HAP-1 (cell line): ENCODE measurements at regions not wholly inside any gene's neighbourhood (a gene's known extent, or its start where the extent isn't known, plus 50 kb on each side); places are given as distances from the start of the nearest gene placed in this dataset.

Experiments used
- DNase-seq, 2 experiments: peaks; one replicate each; pipeline ENCODE4 v3.0.0-alpha.2; 2016 to 2020; ENCODE audit warnings: low spot score in 2 of 2
- H3K27me3 ChIP-seq: fragments of 250-450 bp; sonication (Bioruptor Pico); 2 replicates; pipeline ENCODE4 v1.5.1; 2020; ENCODE audit warnings: low read depth, mild to moderate bottlenecking, moderate library complexity
- H3K36me3 ChIP-seq: fragments of 250-450 bp; sonication (Bioruptor Pico); replicated peaks from 2 replicates; pipeline ENCODE4 v1.5.1; 2020; ENCODE audit warnings: mild to moderate bottlenecking
- H3K4me1 ChIP-seq: fragments of 250-450 bp; sonication (Bioruptor Pico); 2 replicates; pipeline ENCODE4 v1.5.1; 2020; ENCODE audit warnings: mild to moderate bottlenecking
- H3K4me3 ChIP-seq: fragments of 250-450 bp; sonication (Bioruptor Pico); 2 replicates; pipeline ENCODE4 v1.5.1; 2020; ENCODE audit warnings: mild to moderate bottlenecking, moderate library complexity
- H3K9me3 ChIP-seq: fragments of 250-450 bp; sonication (Bioruptor Pico); 2 replicates; pipeline ENCODE4 v1.5.1; 2020; ENCODE audit warnings: mild to moderate bottlenecking, moderate library complexity
- in situ Hi-C: fragments of 300-500 bp; cut with MboI; formaldehyde crosslinking; loops from 3 replicates; pipeline ENCODE4 v1.14.3; 2020; ENCODE audit warnings: low sequenced_read_pairs, inconsistent platforms, mixed read lengths

- in situ Hi-C loops = no loop called here
- Histone ChIP-seq H3K36me3 (no peaks in the 10 kb centered on the region), H3K4me3 (no peak overlapping the region), H3K9me3 (no peaks in the 10 kb centered on the region), H3K27me3 (no peaks in the 10 kb centered on the region), H3K4me1 (no peaks in the 10 kb centered on the region)
- no peak for DNase-seq
Measured at GRCh38 chr2:118527571-118527970, 319.9 kb downstream of the EN1 start.

DNA sequence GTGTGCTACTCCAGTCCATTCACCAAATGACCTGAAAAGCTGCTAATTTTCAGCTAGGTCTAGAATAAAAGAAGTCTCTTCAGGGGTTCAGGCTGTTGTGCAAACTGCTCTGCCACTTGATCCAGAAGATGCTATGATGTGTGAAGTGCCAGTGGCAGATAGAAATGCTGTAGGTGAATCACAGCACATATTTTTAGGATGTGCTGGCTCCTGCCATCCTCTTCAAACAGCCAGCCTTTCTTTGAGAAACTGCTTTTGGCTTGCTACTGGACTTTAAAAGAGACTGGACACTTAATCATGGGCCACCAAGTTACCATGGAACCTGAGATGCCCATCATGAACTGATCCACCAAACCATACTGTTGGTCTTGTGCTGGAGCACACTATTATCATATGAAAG is 322.1 kb downstream of the EN1 start:
- H3K27me3 ChIP-seq = no peaks in the 10 kb centered on the region
- in situ Hi-C loops = no loop called here
- no peaks in the 10 kb centered on the region for H3K4me1 ChIP-seq
- no peaks in the 10 kb centered on the region for H3K9me3 ChIP-seq
- H3K4me3 ChIP-seq = no peak overlapping the region
- H3K36me3 ChIP-seq = no peaks in the 10 kb centered on the region
- no peak for DNase-seq

DNA sequence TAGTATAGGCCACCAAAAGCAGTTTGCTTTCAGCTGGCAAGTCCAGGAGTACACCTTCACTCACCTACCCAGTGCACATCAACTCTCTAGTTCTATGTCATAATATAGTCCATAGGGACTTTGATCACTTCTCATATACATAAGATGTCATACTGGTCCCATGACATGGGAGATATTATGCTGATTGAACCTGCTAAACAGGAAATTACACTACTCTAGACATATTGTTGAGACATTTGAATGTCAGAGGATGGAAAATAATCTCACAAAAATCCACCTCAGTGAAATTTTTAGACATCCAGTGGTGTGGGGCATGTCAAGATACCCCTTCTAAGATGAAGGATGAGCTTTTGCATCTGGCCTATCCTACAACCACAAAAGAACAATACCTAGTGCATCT is 322.5 kb downstream of the EN1 start:
- Histone ChIP-seq H3K27me3 (no peaks in the 10 kb centered on the region), H3K9me3 (no peaks in the 10 kb centered on the region), H3K36me3 (no peaks in the 10 kb centered on the region), H3K4me3 (no peak overlapping the region), H3K4me1 (no peaks in the 10 kb centered on the region)
- in situ Hi-C loops = no loop called here
- DNase-seq = no peak

DNA sequence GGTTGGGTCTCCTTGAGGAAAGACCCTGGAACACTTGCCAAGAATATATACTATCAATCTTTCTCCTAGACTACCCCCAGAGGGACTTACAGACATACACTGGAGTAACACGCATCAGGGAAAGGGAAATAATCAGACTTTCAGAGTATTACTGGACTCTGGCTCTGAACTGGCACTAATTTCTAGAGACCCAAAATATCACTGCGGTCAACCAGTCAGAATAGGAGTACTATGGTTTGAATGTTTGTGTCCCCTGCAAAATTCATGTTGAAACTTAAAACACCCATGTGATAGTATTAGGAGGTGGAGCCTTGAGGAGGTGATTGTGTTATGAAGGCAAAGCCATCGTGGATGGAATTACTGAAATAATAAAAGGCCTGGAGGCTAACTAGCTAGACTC is 323.7 kb downstream of the EN1 start:
- in situ Hi-C loops = no loop called here
- no peaks in the 10 kb centered on the region for H3K36me3 ChIP-seq
- H3K4me1 ChIP-seq = no peaks in the 10 kb centered on the region
- H3K27me3 ChIP-seq = no peaks in the 10 kb centered on the region
- H3K9me3 ChIP-seq = no peaks in the 10 kb centered on the region
- no peak overlapping the region for H3K4me3 ChIP-seq
- no peak for DNase-seq

DNA sequence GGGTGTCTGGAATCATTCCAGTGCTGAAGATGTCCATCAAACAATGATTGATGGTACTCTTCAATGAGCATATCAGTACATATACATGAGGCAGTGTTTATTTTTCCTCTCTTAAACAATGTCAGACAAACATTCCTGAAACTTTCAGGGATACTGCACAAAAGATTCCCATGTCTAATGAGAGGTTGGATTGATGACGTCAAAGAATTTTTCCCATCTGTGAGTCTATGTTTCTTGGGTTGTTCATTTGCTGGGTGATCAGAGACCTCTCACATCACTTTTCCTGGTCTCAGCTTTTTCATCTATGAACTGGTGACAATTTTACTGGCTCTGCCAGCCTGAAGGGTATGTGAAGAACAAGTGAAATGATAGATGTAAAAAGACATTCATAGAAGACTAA is 325.5 kb downstream of the EN1 start:
- Histone ChIP-seq H3K9me3 (no peaks in the 10 kb centered on the region), H3K27me3 (no peaks in the 10 kb centered on the region), H3K36me3 (no peaks in the 10 kb centered on the region), H3K4me3 (no peak overlapping the region), H3K4me1 (no peaks in the 10 kb centered on the region)
- DNase-seq = no peak
- in situ Hi-C loops = no loop called here

DNA sequence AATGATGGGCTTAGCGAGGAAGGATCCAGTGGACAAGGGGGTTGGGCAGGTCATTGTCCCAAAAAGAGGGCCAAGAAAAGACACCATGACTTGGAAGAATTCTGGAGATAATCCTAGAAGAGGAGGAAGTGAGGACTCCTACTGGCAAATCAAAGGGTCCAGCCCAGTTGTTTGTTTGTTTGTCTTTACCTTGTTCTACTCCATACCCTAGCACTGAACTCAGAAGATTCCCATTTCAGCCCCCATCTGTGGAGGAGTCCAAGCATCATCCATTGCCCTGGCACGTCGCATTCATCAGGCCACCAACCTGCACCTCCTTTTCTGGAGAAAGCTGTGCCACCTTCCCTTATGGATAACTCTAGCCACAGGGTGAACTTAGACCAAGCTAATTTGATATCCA is 326.2 kb downstream of the EN1 start:
- Histone ChIP-seq H3K9me3 (no peaks in the 10 kb centered on the region), H3K36me3 (no peaks in the 10 kb centered on the region), H3K4me3 (no peak overlapping the region), H3K4me1 (no peaks in the 10 kb centered on the region), H3K27me3 (no peaks in the 10 kb centered on the region)
- no peak for DNase-seq
- in situ Hi-C loops = no loop called here

DNA sequence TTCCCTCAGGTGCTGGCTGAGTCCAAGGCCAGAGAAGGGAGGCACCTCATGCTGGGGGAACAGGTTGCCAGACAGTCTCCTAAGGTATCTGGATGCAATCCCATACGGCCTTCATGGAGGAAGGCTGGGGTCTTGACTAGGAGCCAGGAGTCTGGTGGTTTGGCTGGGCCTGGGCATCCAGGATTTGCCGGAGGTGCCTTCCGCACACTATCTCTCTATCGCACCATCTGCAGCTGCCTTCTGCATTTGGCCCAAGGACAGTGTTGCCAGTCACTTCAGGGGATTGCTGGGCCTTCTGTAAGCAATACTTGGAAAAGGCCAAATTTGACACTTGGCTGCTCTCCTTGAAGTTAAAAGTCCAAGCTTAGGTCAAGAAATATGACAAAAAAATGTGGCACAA is 327.2 kb downstream of the EN1 start:
- H3K9me3 ChIP-seq = no peaks in the 10 kb centered on the region

DNA sequence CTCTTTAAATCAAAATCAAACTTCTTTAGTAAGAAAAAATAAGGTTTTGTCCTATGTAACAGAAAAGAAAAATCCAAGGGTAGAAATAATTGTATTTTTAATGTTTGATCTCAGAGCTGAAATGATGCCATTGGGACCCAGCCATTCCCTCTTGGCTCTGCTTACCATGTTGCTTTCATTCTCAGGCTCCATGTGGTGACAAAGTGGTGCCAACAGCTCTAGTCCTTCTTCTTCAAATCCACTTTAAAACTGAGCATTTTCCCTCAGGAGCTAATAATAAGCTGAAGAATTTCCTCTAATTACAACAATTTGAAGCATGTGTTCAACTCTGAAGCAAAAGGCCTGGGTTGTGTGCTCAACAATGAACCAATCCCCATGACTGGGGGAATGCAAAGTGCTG is 327.9 kb downstream of the EN1 start:
- H3K27me3 ChIP-seq = no peaks in the 10 kb centered on the region
- H3K4me1 ChIP-seq = no peaks in the 10 kb centered on the region
- in situ Hi-C loops = no loop called here
- no peaks in the 10 kb centered on the region for H3K9me3 ChIP-seq
- H3K36me3 ChIP-seq = no peaks in the 10 kb centered on the region
- DNase-seq = no peak
- no peak overlapping the region for H3K4me3 ChIP-seq

More for the DNA sequence above, 327.2 kb downstream of the EN1 start:
- H3K4me3 ChIP-seq = no peak overlapping the region
- no peaks in the 10 kb centered on the region for H3K4me1 ChIP-seq
- DNase-seq = no peak
- no peaks in the 10 kb centered on the region for H3K36me3 ChIP-seq
- no peaks in the 10 kb centered on the region for H3K27me3 ChIP-seq
- in situ Hi-C loops = no loop called here

GRCh38 chr2:118510807-118511206 is 336.6 kb downstream of the EN1 start:
- Histone ChIP-seq H3K27me3 (no peaks in the 10 kb centered on the region), H3K36me3 (no peaks in the 10 kb centered on the region), H3K4me1 (no peaks in the 10 kb centered on the region), H3K4me3 (no peak overlapping the region), H3K9me3 (no peaks in the 10 kb centered on the region)
- in situ Hi-C loops = no loop called here
- DNase-seq = no peak

DNA sequence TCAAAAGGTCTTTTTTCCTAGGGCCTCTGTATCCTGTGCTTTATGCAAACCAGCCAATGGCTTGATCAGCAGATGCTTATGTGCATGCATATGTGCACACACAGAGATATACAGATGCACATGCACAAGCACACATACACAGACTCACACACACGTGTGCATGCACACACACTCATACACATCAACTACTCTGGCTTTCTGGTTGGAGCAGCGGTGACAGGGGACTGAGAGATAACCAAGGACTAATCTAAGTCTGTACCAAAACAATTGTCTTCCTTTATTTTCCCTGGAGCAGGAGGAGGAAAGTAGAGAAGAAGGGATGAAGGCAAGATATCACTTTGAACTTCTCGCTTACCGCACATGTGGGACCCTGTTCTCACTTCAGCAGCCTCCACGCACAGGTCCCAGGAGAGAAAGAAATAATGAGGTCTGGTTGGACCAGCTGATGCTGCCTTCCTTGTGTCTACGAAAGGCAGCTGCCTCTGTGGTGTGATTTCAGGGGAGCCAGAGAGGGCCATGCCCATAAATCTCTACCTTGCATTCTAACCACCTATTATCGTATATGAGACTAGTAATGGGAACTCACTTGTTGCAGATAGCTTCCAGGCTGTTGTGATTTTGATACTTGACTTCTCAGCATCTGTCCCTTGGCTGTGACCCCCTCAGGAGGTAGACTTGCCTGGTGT is 338.0 kb downstream of the EN1 start:
- Histone ChIP-seq H3K4me3 (no peak overlapping the region), H3K27me3 (no peaks in the 10 kb centered on the region)

DNA sequence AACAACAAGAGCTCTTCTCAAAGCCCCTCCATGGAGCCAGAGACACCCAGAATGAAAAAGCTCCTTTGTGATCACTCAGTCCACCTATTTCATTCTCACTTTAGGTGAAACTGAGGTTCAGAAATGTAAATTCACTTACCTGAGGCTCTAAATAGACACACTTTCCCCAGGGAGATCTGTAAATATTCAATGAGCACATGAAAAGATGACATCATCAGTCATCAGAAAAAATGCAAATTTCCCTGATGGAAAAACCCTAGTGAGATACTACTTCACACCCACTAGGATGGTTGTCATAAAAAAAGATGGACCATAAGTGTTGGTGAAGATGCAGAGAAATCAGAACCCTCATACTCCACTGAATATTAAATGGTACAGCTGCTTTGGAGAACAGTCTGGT is 339.2 kb downstream of the EN1 start:
- Histone ChIP-seq H3K36me3 (no peaks in the 10 kb centered on the region), H3K9me3 (no peaks in the 10 kb centered on the region), H3K27me3 (no peaks in the 10 kb centered on the region), H3K4me3 (no peak overlapping the region), H3K4me1 (no peaks in the 10 kb centered on the region)
- DNase-seq = no peak
- in situ Hi-C loops = no loop called here

More for the DNA sequence above, 338.0 kb downstream of the EN1 start:
- in situ Hi-C loops = no loop called here
- Histone ChIP-seq H3K36me3 (no peaks in the 10 kb centered on the region), H3K9me3 (no peaks in the 10 kb centered on the region), H3K4me1 (no peaks in the 10 kb centered on the region)
- no peak for DNase-seq

DNA sequence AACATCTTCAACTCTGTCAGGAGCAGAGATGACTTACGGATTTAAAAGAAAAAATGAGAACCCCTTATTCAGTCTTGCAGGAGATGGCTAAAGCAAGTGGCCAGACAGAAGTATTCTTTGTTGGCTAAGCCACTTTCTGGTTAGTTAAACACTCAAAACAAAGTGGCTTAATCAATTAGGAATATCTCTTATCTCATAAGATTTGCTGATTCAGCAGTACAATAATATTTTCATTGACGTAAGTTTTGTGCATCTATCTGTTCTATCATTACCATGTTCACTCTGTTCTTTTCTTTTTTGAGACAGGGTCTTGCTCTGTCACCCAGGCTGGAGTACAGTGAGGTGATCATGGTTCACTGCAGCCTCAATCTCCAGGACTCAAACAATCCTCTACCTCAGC is 342.0 kb downstream of the EN1 start:
- DNase-seq = no peak
- in situ Hi-C loops = no loop called here
- Histone ChIP-seq H3K4me1 (no peaks in the 10 kb centered on the region), H3K36me3 (no peaks in the 10 kb centered on the region), H3K4me3 (no peak overlapping the region), H3K27me3 (no peaks in the 10 kb centered on the region), H3K9me3 (no peaks in the 10 kb centered on the region)

- Histone ChIP-seq H3K9me3 (no peaks in the 10 kb centered on the region), H3K36me3 (no peaks in the 10 kb centered on the region), H3K4me1 (no peaks in the 10 kb centered on the region), H3K4me3 (no peak overlapping the region), H3K27me3 (no peaks in the 10 kb centered on the region)
- no peak for DNase-seq
- in situ Hi-C loops = no loop called here
Measured at GRCh38 chr2:118502106-118502505, 345.3 kb downstream of the EN1 start.

GRCh38 chr2:118498943-118499342 is 348.5 kb downstream of the EN1 start:
- H3K27me3 ChIP-seq = no peaks in the 10 kb centered on the region
- in situ Hi-C loops = no loop called here
- no peaks in the 10 kb centered on the region for H3K4me1 ChIP-seq
- H3K36me3 ChIP-seq = no peaks in the 10 kb centered on the region
- no peak overlapping the region for H3K4me3 ChIP-seq
- no peaks in the 10 kb centered on the region for H3K9me3 ChIP-seq
- no peak for DNase-seq
